ENCODE measurements at regions not wholly inside any gene's neighbourhood (a gene's known extent, or its start where the extent isn't known, plus 50 kb on each side); places are given as distances from the start of the nearest gene placed in this dataset.

DNA sequence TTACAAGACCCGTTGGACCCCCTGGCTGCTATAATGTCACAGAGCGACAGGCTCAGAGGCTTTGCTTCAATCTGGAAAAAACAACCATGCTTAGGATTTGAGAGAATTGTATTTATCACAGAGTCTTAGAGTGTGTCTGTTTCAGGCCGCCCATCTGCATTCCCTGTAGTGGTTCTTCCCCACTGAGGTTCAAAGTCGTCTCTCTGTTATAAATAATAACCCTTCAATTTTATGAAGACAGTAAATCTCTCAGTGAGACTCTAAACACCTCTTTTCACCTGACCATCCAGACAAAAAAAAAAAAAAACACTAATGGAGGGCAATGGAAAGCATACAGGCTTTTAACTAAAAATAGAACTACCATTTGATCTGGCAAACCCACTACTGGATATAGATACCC, 565.4 kb upstream of the AUTS2 start:
- H4K91ac ChIP-seq (replicated peaks; ENCODE audit: insufficient read length, low read length) = no peak overlapping the region
- POLR2A ChIA-PET (ENCODE audit: partially characterized antibody) = no interaction called here

More for the DNA sequence above, 565.4 kb upstream of the AUTS2 start:
- H3K23me2 ChIP-seq (ENCODE audit: low read depth, low read length) = no peaks in the 10 kb centered on the region; the same call in 1 of the 2 replicates
- H2BK12ac ChIP-seq (ENCODE audit: low read depth, low read length) = no peak overlapping the region
- H4K8ac ChIP-seq (ENCODE audit: extremely low read depth, insufficient read depth, low read length) = no peak overlapping the region
- TF ChIP-seq KDM5A (IDR thresholded peaks at IDR 0.05; ENCODE audit: low read length) (no peak), CBX8 (IDR thresholded peaks at IDR 0.05; ENCODE audit: borderline replicate concordance, low read depth, low read length) (no peak), CBX5 (IDR thresholded peaks at IDR 0.05; ENCODE audit: low read depth, low read length) (no peak), CTBP2 (IDR thresholded peaks at IDR 0.05; ENCODE audit: borderline replicate concordance, insufficient read depth, insufficient read length, low read length) (no peak), GTF2F1 (IDR thresholded peaks at IDR 0.05; ENCODE audit: borderline replicate concordance, low read depth, low read length) (no peak), ZNF274 (IDR thresholded peaks at IDR 0.05; ENCODE audit: borderline replicate concordance, extremely low read depth, low read length) (no peak)
- H3K79me1 ChIP-seq (ENCODE audit: low read depth, low read length) = no peaks in the 10 kb centered on the region
- no peaks in the 10 kb centered on the region for H4K20me1 ChIP-seq (replicated peaks in 1 of 2; ENCODE audit: control insufficient read depth in 1 of 2, insufficient read depth in 2 of 2, low read length in 2 of 2)
- H2BK5ac ChIP-seq (ENCODE audit: low read depth, low read length) = no peak overlapping the region
- no peak overlapping the region for H2BK15ac ChIP-seq (ENCODE audit: low read length)
- H3K23ac ChIP-seq (ENCODE audit: insufficient read length) = no peak overlapping the region
- no peak overlapping the region for H2AK5ac ChIP-seq (ENCODE audit: low read depth, low read length)
- H3K9me3 ChIP-seq (ENCODE audit: insufficient read depth in 2 of 2, low read depth in 1 of 2, low read length in 1 of 2) = no peaks in the 10 kb centered on the region
- H2BK20ac ChIP-seq (ENCODE audit: low read length) = no peak overlapping the region
- CTCF ChIA-PET (ENCODE audit: partially characterized antibody) = no interaction called here
- H3K4me3 ChIP-seq (ENCODE audit: extremely low read depth in 1 of 4, insufficient read depth in 2 of 4, low read depth in 3 of 4, low read length in 4 of 4) = no peak overlapping the region
- H3K27me3 ChIP-seq (replicated peaks in 1 of 4; ENCODE audit: control insufficient read depth in 3 of 4, extremely low read depth in 1 of 4, insufficient read depth in 3 of 4, low read length in 3 of 4) = no peaks in the 10 kb centered on the region
- H4K5ac ChIP-seq (ENCODE audit: insufficient read length, low read depth, low read length) = no peak overlapping the region
- no peak overlapping the region for H3K14ac ChIP-seq (ENCODE audit: insufficient read length)
- no peak overlapping the region for H3K4me2 ChIP-seq (ENCODE audit: insufficient read depth in 1 of 2, low read depth in 2 of 2, low read length in 2 of 2)
- H3K36me3 ChIP-seq (ENCODE audit: control insufficient read depth in 2 of 4, insufficient read depth in 4 of 4, low read length in 3 of 4) = no peaks in the 10 kb centered on the region
- H2AFZ ChIP-seq (ENCODE audit: low read length) = no peak overlapping the region
- no peak overlapping the region for H3K4ac ChIP-seq (replicated peaks; ENCODE audit: insufficient read length, low read depth, low read length)
- H3K4me1 ChIP-seq (replicated peaks in 1 of 4; ENCODE audit: control insufficient read depth in 3 of 4, insufficient read depth in 4 of 4, low read length in 3 of 4) = no peaks in the 10 kb centered on the region
- no peak overlapping the region for H3K27ac ChIP-seq (ENCODE audit: low read depth, low read length)
- no peak overlapping the region for H3K9ac ChIP-seq (replicated peaks in 1 of 4; ENCODE audit: extremely low read depth in 1 of 4, low read depth in 3 of 4, low read length in 3 of 4)
- DNase-seq (ENCODE audit: low read depth in 1 of 2, low spot score in 2 of 2) = no peak
- H2BK120ac ChIP-seq (replicated peaks; ENCODE audit: low read depth, low read length) = no peak overlapping the region
- WGBS, 2 experiments (ENCODE audit: extremely low coverage in 1 of 2, insufficient coverage in 1 of 2, insufficient read length in 1 of 2, insufficient replicate concordance in 2 of 2, low coverage in 1 of 2, low lambda C conversion rate in 2 of 2, missing lambda C conversion rate in 1 of 2) = 65% methylated on average over 4 of the region's 4 CpGs; no CpG with 5 or more reads in 1 of the 2 experiments
- H3K56ac ChIP-seq (replicated peaks; ENCODE audit: insufficient read length, low read depth, low read length) = no peak overlapping the region
- FAIRE-seq = no peak
- H3K18ac ChIP-seq (ENCODE audit: extremely low read depth, low read length) = no peak overlapping the region
- no peaks in the 10 kb centered on the region for H3K79me2 ChIP-seq (ENCODE audit: control insufficient read depth in 1 of 2, insufficient read depth in 2 of 2, low read length in 2 of 2)

Measured in H1 (cell line).